Osteocyte (in vitro differentiated cells): ENCODE measurements at regions not wholly inside any gene's neighbourhood (a gene's known extent, or its start where the extent isn't known, plus 50 kb on each side); places are given as distances from the start of the nearest gene placed in this dataset.

Experiments
- DNase-seq: peaks from one replicate; pipeline ENCODE4 v3.0.0; 2021; ENCODE audit warnings: mixed read lengths; ENCODE audit not compliant: unreplicated experiment; ENCODE audit errors: extremely low spot score
- H3K27ac Mint-ChIP-seq: one replicate; pipeline ENCODE4 v1.8.0; 2021; ENCODE audit warnings: mild to moderate bottlenecking, mixed read lengths; ENCODE audit not compliant: unreplicated experiment
- H3K27me3 Mint-ChIP-seq: one replicate; pipeline ENCODE4 v1.8.0; 2021; ENCODE audit warnings: mixed read lengths; ENCODE audit not compliant: unreplicated experiment
- H3K36me3 Mint-ChIP-seq: one replicate; pipeline ENCODE4 v1.8.0; 2021; ENCODE audit warnings: mixed read lengths; ENCODE audit not compliant: unreplicated experiment
- H3K4me1 Mint-ChIP-seq: one replicate; pipeline ENCODE4 v1.8.0; 2021; ENCODE audit warnings: mixed read lengths; ENCODE audit not compliant: unreplicated experiment
- H3K4me3 Mint-ChIP-seq: one replicate; pipeline ENCODE4 v1.8.0; 2021; ENCODE audit warnings: mild to moderate bottlenecking, moderate library complexity, mixed read lengths; ENCODE audit not compliant: unreplicated experiment
- H3K9me3 Mint-ChIP-seq: one replicate; pipeline ENCODE4 v1.8.0; 2021; ENCODE audit warnings: mixed read lengths; ENCODE audit not compliant: unreplicated experiment
- CTCF ChIP-seq: fragments of 200-600 bp; sonication (generic); IDR thresholded peaks from 2 replicates; pipeline ENCODE4 v1.5.0; 2021; ENCODE audit warnings: antibody characterized with exemption, mild to moderate bottlenecking, moderate library complexity

GRCh38 chr3:161555320-161555719, 58.7 kb downstream of the OTOL1 start:
- peaks cover 8% of the 10 kb centered on the region for H3K4me1 Mint-ChIP-seq
- H3K9me3 Mint-ChIP-seq: no peaks in the 10 kb centered on the region
- H3K4me3 Mint-ChIP-seq: no peak overlapping the region
- no peak for TF ChIP-seq CTCF
- H3K36me3 Mint-ChIP-seq: no peaks in the 10 kb centered on the region
- no peak overlapping the region for H3K27ac Mint-ChIP-seq
- no peaks in the 10 kb centered on the region for H3K27me3 Mint-ChIP-seq
- no peak for DNase-seq

GRCh38 chr3:161556533-161556932, 59.9 kb downstream of the OTOL1 start:
- Mint-ChIP-seq H3K27ac (no peak overlapping the region), H3K4me1 (peaks cover 10% of the 10 kb centered on the region), H3K4me3 (no peak overlapping the region), H3K27me3 (no peaks in the 10 kb centered on the region), H3K9me3 (no peaks in the 10 kb centered on the region), H3K36me3 (no peaks in the 10 kb centered on the region)
- DNase-seq: no peak
- no peak for TF ChIP-seq CTCF

GRCh38 chr3:161556941-161557340, 60.3 kb downstream of the OTOL1 start:
- no peaks in the 10 kb centered on the region for H3K36me3 Mint-ChIP-seq
- no peaks in the 10 kb centered on the region for H3K27me3 Mint-ChIP-seq
- H3K4me1 Mint-ChIP-seq: peaks cover 10% of the 10 kb centered on the region
- H3K27ac Mint-ChIP-seq: no peak overlapping the region
- no peak overlapping the region for H3K4me3 Mint-ChIP-seq
- no peak for TF ChIP-seq CTCF
- no peak for DNase-seq
- no peaks in the 10 kb centered on the region for H3K9me3 Mint-ChIP-seq

- H3K27me3 Mint-ChIP-seq: no peaks in the 10 kb centered on the region
- no peak overlapping the region for H3K4me3 Mint-ChIP-seq
- H3K4me1 Mint-ChIP-seq: peaks cover 10% of the 10 kb centered on the region
- TF ChIP-seq CTCF: no peak
- DNase-seq: no peak
- H3K27ac Mint-ChIP-seq: no peak overlapping the region
- H3K9me3 Mint-ChIP-seq: no peaks in the 10 kb centered on the region
- no peaks in the 10 kb centered on the region for H3K36me3 Mint-ChIP-seq
Observed at GRCh38 chr3:161557445-161558150, 61.0 kb downstream of the OTOL1 start.

GRCh38 chr3:161558236-161558635, 61.6 kb downstream of the OTOL1 start:
- Mint-ChIP-seq H3K4me1 (peaks cover 10% of the 10 kb centered on the region), H3K27ac (no peak overlapping the region), H3K27me3 (no peaks in the 10 kb centered on the region), H3K9me3 (no peaks in the 10 kb centered on the region), H3K36me3 (no peaks in the 10 kb centered on the region), H3K4me3 (no peak overlapping the region)
- DNase-seq: no peak
- no peak for TF ChIP-seq CTCF
